H9 (cell line): ENCODE measurements at regions not wholly inside any gene's neighbourhood (a gene's known extent, or its start where the extent isn't known, plus 50 kb on each side); places are given as distances from the start of the nearest gene placed in this dataset.

Experiments
- DNase-seq: peaks from one replicate; pipeline ENCODE4 v3.0.0-alpha.2; 2017
- H2AFZ ChIP-seq: one replicate; pipeline ENCODE4 v1.6.1; 2013; ENCODE audit warnings: mild to moderate bottlenecking, low read length, control low read depth, moderate library complexity
- H2AK5ac ChIP-seq: 2 replicates; pipeline ENCODE4 v1.6.1; 2013; ENCODE audit warnings: low read length, control low read depth, mixed read lengths; ENCODE audit not compliant: insufficient read length
- H2BK120ac ChIP-seq: one replicate; pipeline ENCODE4 v1.6.1; 2013; ENCODE audit warnings: low read depth, mild to moderate bottlenecking, low read length, control low read depth, inconsistent platforms; ENCODE audit not compliant: poor library complexity, severe bottlenecking
- H2BK12ac ChIP-seq: 2 replicates; pipeline ENCODE4 v1.6.1; 2013; ENCODE audit warnings: low read length, control low read depth, mixed read lengths, low read depth; ENCODE audit not compliant: insufficient read length
- H2BK15ac ChIP-seq: 2 replicates; pipeline ENCODE4 v1.6.1; 2013; ENCODE audit warnings: low read depth, low read length, control low read depth
- H2BK20ac ChIP-seq: one replicate; pipeline ENCODE4 v1.6.1; 2013; ENCODE audit warnings: low read depth, mild to moderate bottlenecking, low read length, control low read depth, inconsistent platforms; ENCODE audit not compliant: poor library complexity, severe bottlenecking
- H2BK5ac ChIP-seq: 2 replicates; pipeline ENCODE4 v1.6.1; 2013; ENCODE audit warnings: low read length, control low read depth, mixed read lengths; ENCODE audit not compliant: insufficient read length
- H3K14ac ChIP-seq: 2 replicates; pipeline ENCODE4 v1.6.1; 2013; ENCODE audit warnings: low read length, control low read depth; ENCODE audit not compliant: insufficient read depth
- H3K18ac ChIP-seq: 2 replicates; pipeline ENCODE4 v1.6.1; 2013; ENCODE audit warnings: low read depth, mild to moderate bottlenecking, mixed read lengths, low read length, control low read depth; ENCODE audit not compliant: insufficient read length
- H3K23ac ChIP-seq: 2 replicates; pipeline ENCODE4 v1.6.1; 2013; ENCODE audit warnings: low read length, control low read depth, mixed read lengths, low read depth; ENCODE audit not compliant: insufficient read length
- H3K23me2 ChIP-seq: 2 replicates; pipeline ENCODE4 v1.6.1; 2013; ENCODE audit warnings: low read depth, mild to moderate bottlenecking, mixed read lengths, low read length, control low read depth; ENCODE audit not compliant: insufficient read length, poor library complexity, severe bottlenecking
- H3K27ac ChIP-seq: 2 replicates; pipeline ENCODE4 v1.5.1; 2013; ENCODE audit warnings: low read length, control low read depth, mixed read lengths, low read depth; ENCODE audit not compliant: insufficient read length
- H3K27me3 ChIP-seq: 2 replicates; pipeline ENCODE4 v1.6.1; 2013; ENCODE audit warnings: low read length, control low read depth, inconsistent platforms; ENCODE audit not compliant: insufficient read depth
- H3K4ac ChIP-seq: 2 replicates; pipeline ENCODE4 v1.6.1; 2013; ENCODE audit warnings: low read depth, mild to moderate bottlenecking, control low read depth, inconsistent platforms, low read length, moderate library complexity
- H3K4me1 ChIP-seq: 2 replicates; pipeline ENCODE4 v1.6.1; 2013; ENCODE audit warnings: low read length, control low read depth, inconsistent platforms; ENCODE audit not compliant: insufficient read depth
- H3K4me2 ChIP-seq: 2 replicates; pipeline ENCODE4 v1.6.1; 2013; ENCODE audit warnings: low read length, control low read depth, mixed read lengths; ENCODE audit not compliant: insufficient read length, insufficient read depth
- H3K56ac ChIP-seq: 2 replicates; pipeline ENCODE4 v1.6.1; 2013; ENCODE audit warnings: low read depth, mild to moderate bottlenecking, mixed read lengths, low read length, control low read depth; ENCODE audit not compliant: insufficient read length
- H3K79me1 ChIP-seq: 2 replicates; pipeline ENCODE4 v1.6.1; 2013; ENCODE audit warnings: low read depth, mild to moderate bottlenecking, moderate library complexity, low read length, control low read depth, inconsistent platforms; ENCODE audit not compliant: insufficient read depth, poor library complexity, severe bottlenecking
- H3K79me2 ChIP-seq: 2 replicates; pipeline ENCODE4 v1.6.1; 2013; ENCODE audit warnings: low read length, control low read depth, inconsistent platforms; ENCODE audit not compliant: insufficient read depth
- H3K9ac ChIP-seq: 2 replicates; pipeline ENCODE4 v1.6.1; 2013; ENCODE audit warnings: low read length, control low read depth, mixed read lengths; ENCODE audit not compliant: insufficient read length; ENCODE audit errors: extremely low read depth
- H3K9me3 ChIP-seq: one replicate; pipeline ENCODE4 v1.6.1; 2013; ENCODE audit warnings: low read depth, low read length, inconsistent platforms; ENCODE audit not compliant: control insufficient read depth
- H3T11ph ChIP-seq: one replicate; pipeline ENCODE4 v1.6.1; 2013; ENCODE audit warnings: mild to moderate bottlenecking, low read length, control low read depth, inconsistent platforms
- H4K20me1 ChIP-seq: one replicate; pipeline ENCODE4 v1.6.1; 2013; ENCODE audit not compliant: control insufficient read depth, insufficient read length, insufficient read depth
- H4K5ac ChIP-seq: 2 replicates; pipeline ENCODE4 v1.6.1; 2013; ENCODE audit warnings: low read depth, mild to moderate bottlenecking, mixed read lengths, low read length, control low read depth; ENCODE audit not compliant: insufficient read length
- H4K8ac ChIP-seq: replicated peaks from 2 replicates; pipeline ENCODE4 v1.6.1; 2013; ENCODE audit warnings: low read length, control low read depth, mixed read lengths, low read depth; ENCODE audit not compliant: insufficient read length
- H4K91ac ChIP-seq: 2 replicates; pipeline ENCODE4 v1.6.1; 2013; ENCODE audit warnings: low read depth, mild to moderate bottlenecking, moderate library complexity, mixed read lengths, low read length, control low read depth; ENCODE audit not compliant: insufficient read length
- H3K27ac Mint-ChIP-seq, 3 experiments: 2 replicates in 2 of 3; 3 replicates in 1 of 3; pipeline ENCODE4 v1.8.0; 2020 to 2021; ENCODE audit warnings: mixed read lengths in 3 of 3, mild to moderate bottlenecking in 1 of 3, moderate library complexity in 1 of 3
- H3K27me3 Mint-ChIP-seq: 2 replicates; pipeline ENCODE4 v1.8.0; 2021; ENCODE audit warnings: low read depth, mild to moderate bottlenecking, moderate library complexity, mixed read lengths
- H3K36me3 Mint-ChIP-seq, 3 experiments: 2 replicates in 2 of 3; 3 replicates in 1 of 3; pipeline ENCODE4 v1.8.0; 2020 to 2021; ENCODE audit warnings: low read depth in 3 of 3, mixed read lengths in 3 of 3; ENCODE audit not compliant: insufficient read depth in 1 of 3
- H3K4me1 Mint-ChIP-seq, 2 experiments: 2 replicates each; pipeline ENCODE4 v1.8.0; 2020; ENCODE audit warnings: mixed read lengths in 2 of 2
- H3K4me3 Mint-ChIP-seq, 2 experiments: 2 replicates in 1 of 2; 3 replicates in 1 of 2; pipeline ENCODE4 v1.8.0; 2020 to 2021; ENCODE audit warnings: mild to moderate bottlenecking in 2 of 2, mixed read lengths in 2 of 2, moderate library complexity in 1 of 2
- H3K9me3 Mint-ChIP-seq, 2 experiments: 2 replicates in 1 of 2; 3 replicates in 1 of 2; pipeline ENCODE4 v1.8.0; 2020; ENCODE audit warnings: mild to moderate bottlenecking in 2 of 2, mixed read lengths in 2 of 2, moderate library complexity in 1 of 2
- WGBS: extraction: QIAGEN DNeasy Blood & Tissue Kit; methylation state at CpG from one replicate; pipeline ENCODE4 v1.1.7; 2013; ENCODE audit warnings: missing lambda C conversion rate, low lambda C conversion rate, mixed read lengths; ENCODE audit not compliant: insufficient read length; ENCODE audit errors: extremely low coverage; 5-methylcytosine and 5-hydroxymethylcytosine counted together
- TF ChIP-seq, protein P1 (sequence below): fragments of 200-600 bp; sonication (generic); conservative IDR thresholded peaks from 3 replicates; pipeline ENCODE4 v1.8.0; 2021; ENCODE audit warnings: antibody characterized with exemption, mild to moderate bottlenecking

GRCh38 chr7:108973075-108973474, 403.4 kb downstream of the DNAJB9 start:
- no peak overlapping the region for H3K27ac Mint-ChIP-seq
- Histone ChIP-seq H2BK12ac (no peak overlapping the region), H4K91ac (no peak overlapping the region), H3T11ph (no peak overlapping the region), H3K9me3 (no peaks in the 10 kb centered on the region), H3K79me2 (no peaks in the 10 kb centered on the region), H2AK5ac (no peak overlapping the region), H3K4me1 (no peaks in the 10 kb centered on the region), H3K4ac (no peak overlapping the region), H4K20me1 (no peaks in the 10 kb centered on the region), H3K14ac (no peak overlapping the region), H3K79me1 (no peaks in the 10 kb centered on the region), H3K9ac (no peak overlapping the region), H3K18ac (no peak overlapping the region), H3K27ac (no peak overlapping the region), H2BK120ac (no peak overlapping the region), H2BK20ac (no peak overlapping the region), H3K27me3 (no peaks in the 10 kb centered on the region), H2AFZ (no peak overlapping the region), H4K5ac (no peak overlapping the region), H2BK15ac (no peak overlapping the region), H3K4me2 (no peak overlapping the region), H3K56ac (no peak overlapping the region), H4K8ac (no peak overlapping the region), H2BK5ac (no peak overlapping the region), H3K23me2 (no peaks in the 10 kb centered on the region), H3K23ac (no peak overlapping the region)
- no peaks in the 10 kb centered on the region for H3K27me3 Mint-ChIP-seq
- TF ChIP-seq, protein P1, sequence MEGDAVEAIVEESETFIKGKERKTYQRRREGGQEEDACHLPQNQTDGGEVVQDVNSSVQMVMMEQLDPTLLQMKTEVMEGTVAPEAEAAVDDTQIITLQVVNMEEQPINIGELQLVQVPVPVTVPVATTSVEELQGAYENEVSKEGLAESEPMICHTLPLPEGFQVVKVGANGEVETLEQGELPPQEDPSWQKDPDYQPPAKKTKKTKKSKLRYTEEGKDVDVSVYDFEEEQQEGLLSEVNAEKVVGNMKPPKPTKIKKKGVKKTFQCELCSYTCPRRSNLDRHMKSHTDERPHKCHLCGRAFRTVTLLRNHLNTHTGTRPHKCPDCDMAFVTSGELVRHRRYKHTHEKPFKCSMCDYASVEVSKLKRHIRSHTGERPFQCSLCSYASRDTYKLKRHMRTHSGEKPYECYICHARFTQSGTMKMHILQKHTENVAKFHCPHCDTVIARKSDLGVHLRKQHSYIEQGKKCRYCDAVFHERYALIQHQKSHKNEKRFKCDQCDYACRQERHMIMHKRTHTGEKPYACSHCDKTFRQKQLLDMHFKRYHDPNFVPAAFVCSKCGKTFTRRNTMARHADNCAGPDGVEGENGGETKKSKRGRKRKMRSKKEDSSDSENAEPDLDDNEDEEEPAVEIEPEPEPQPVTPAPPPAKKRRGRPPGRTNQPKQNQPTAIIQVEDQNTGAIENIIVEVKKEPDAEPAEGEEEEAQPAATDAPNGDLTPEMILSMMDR, result peak; percentile 73
- no peaks in the 10 kb centered on the region for H3K36me3 Mint-ChIP-seq
- no peak overlapping the region for H3K4me3 Mint-ChIP-seq
- H3K9me3 Mint-ChIP-seq, result peaks cover 3 to 8% of the 10 kb centered on the region in 2 experiments; a peak in 2 of 5 replicates
- DNase-seq, result no peak
- peaks cover 0 to 2% of the 10 kb centered on the region in 2 experiments; a peak in 1 of 4 replicates for H3K4me1 Mint-ChIP-seq
- no CpG with 5 or more reads among the region's 1 CpG for WGBS
